HCT116 (cell line): ENCODE measurements at regions not wholly inside any gene's neighbourhood (a gene's known extent, or its start where the extent isn't known, plus 50 kb on each side); places are given as distances from the start of the nearest gene placed in this dataset.

Source experiments
- ATAC-seq: fragments of 200-7000 bp; cut with Tn5 transposase; 2 replicates; pipeline ENCODE4 v1.9.1; 2020; ENCODE audit warnings: mild to moderate bottlenecking, moderate library complexity
- BruUV-seq: library from RNA; stranded (reverse); fragments of 400-500 nt; replicated peaks from 2 replicates; lab custom pipeline; 2021; lab: Mats Ljungman, UMichigan
- CTCF ChIA-PET: fragments of 300-600 bp; sonication (Branson Sonifier 250); formaldehyde crosslinking; loops from one replicate; lab custom pipeline; 2021; ENCODE audit warnings: antibody characterized with exemption; lab: Charles Lee
- POLR2A ChIA-PET: fragments of 300-600, 350-600 bp; sonication (Branson Sonifier 250); formaldehyde crosslinking; loops from one replicate; lab custom pipeline; 2021; ENCODE audit warnings: antibody characterized with exemption; lab: Charles Lee
- RAD21 ChIA-PET, 2 experiments: fragments of 300-600 bp; sonication (Branson Sonifier 250); formaldehyde crosslinking; loops; one replicate each; lab custom pipeline; 2023; ENCODE audit warnings: low total read pairs in 2 of 2; ENCODE audit not compliant: uncharacterized antibody in 2 of 2, unreplicated experiment in 2 of 2, low non-redundant PET in 1 of 2; lab: Charles Lee
- DNase-seq: peaks from one replicate; pipeline ENCODE4 v3.0.0-alpha.2; 2010; ENCODE audit warnings: low read depth, low spot score
- H2AFZ ChIP-seq: fragments of 200-600 bp; shearing (Covaris generic), sonication (generic); 2 replicates; pipeline ENCODE4 v1.6.1; 2017; ENCODE audit warnings: low read depth, mixed run types, mixed read lengths, antibody characterized with exemption, low read length; ENCODE audit not compliant: poor library complexity, severe bottlenecking
- H3K27ac ChIP-seq: 2 replicates; pipeline ENCODE4 v1.5.1; 2012; ENCODE audit warnings: low read depth, low read length
- H3K27me3 ChIP-seq: fragments of 200-600 bp; sonication (generic); 2 replicates; pipeline ENCODE4 v1.6.1; 2016; ENCODE audit warnings: mixed run types, low read length, mixed read lengths; ENCODE audit not compliant: insufficient read depth
- H3K36me3 ChIP-seq, 2 experiments: fragments of 200-500 bp in 1 of 2; fragments of 200-600 bp in 1 of 2; sonication (Bioruptor generic) in 1 of 2; sonication (generic) in 1 of 2; 2 replicates each; pipeline versions ENCODE4 v1.5.1 to v1.6.1; 2014 to 2016; ENCODE audit warnings: low read length in 2 of 2, inconsistent platforms in 1 of 2, mixed read lengths in 1 of 2, mixed run types in 1 of 2; ENCODE audit not compliant: insufficient read depth in 2 of 2, control insufficient read depth in 1 of 2
- H3K4me1 ChIP-seq, 2 experiments: fragments of 200-600 bp in 1 of 2; sonication (generic) in 1 of 2; 2 replicates each; pipeline versions ENCODE4 v1.5.1 to v1.6.1; 2012 to 2017; ENCODE audit warnings: low read length in 2 of 2, inconsistent platforms in 1 of 2, mild to moderate bottlenecking in 1 of 2, mixed read lengths in 1 of 2, mixed run types in 1 of 2, moderate library complexity in 1 of 2; ENCODE audit not compliant: insufficient read depth in 2 of 2, control insufficient read depth in 1 of 2
- H3K4me2 ChIP-seq: fragments of 200-600 bp; sonication (generic); 2 replicates; pipeline ENCODE4 v1.6.1; 2017; ENCODE audit warnings: mixed run types, low read length, mixed read lengths
- H3K4me3 ChIP-seq, 2 experiments: fragments of 200-600 bp in 1 of 2; sonication (generic) in 1 of 2; replicated peaks in 1 of 2; 2 replicates each; pipeline ENCODE4 v1.5.1; 2011 to 2016; ENCODE audit warnings: low read length in 2 of 2, control low read depth in 1 of 2, low read depth in 1 of 2, mild to moderate bottlenecking in 1 of 2, mixed read lengths in 1 of 2, mixed run types in 1 of 2
- H3K79me2 ChIP-seq: fragments of 200-600 bp; sonication (generic); 2 replicates; pipeline ENCODE4 v1.6.1; 2017; ENCODE audit warnings: mild to moderate bottlenecking, mixed run types, low read length, moderate library complexity, mixed read lengths; ENCODE audit not compliant: insufficient read depth
- H3K9ac ChIP-seq: fragments of 200-600 bp; sonication (generic); 2 replicates; pipeline ENCODE4 v1.6.1; 2016; ENCODE audit warnings: low read length, mixed read lengths
- H3K9me2 ChIP-seq: fragments of 200-600 bp; sonication (generic), shearing (Covaris generic); 2 replicates; pipeline ENCODE4 v1.6.1; 2017; ENCODE audit warnings: mixed run types, mild to moderate bottlenecking, moderate library complexity; ENCODE audit not compliant: insufficient read depth
- H3K9me3 ChIP-seq, 2 experiments: fragments of 200-500 bp in 1 of 2; fragments of 200-600 bp in 1 of 2; sonication (Bioruptor generic) in 1 of 2; sonication (generic) in 1 of 2; 2 replicates each; pipeline ENCODE4 v1.6.1; 2014 to 2017; ENCODE audit warnings: low read length in 2 of 2, mixed read lengths in 2 of 2, inconsistent platforms in 1 of 2, low read depth in 1 of 2, mild to moderate bottlenecking in 1 of 2, mixed run types in 1 of 2, moderate library complexity in 1 of 2; ENCODE audit not compliant: control insufficient read depth in 1 of 2, insufficient read depth in 1 of 2
- H4K20me1 ChIP-seq: fragments of 200-600 bp; sonication (generic), shearing (Covaris generic); 2 replicates; pipeline ENCODE4 v1.6.1; 2017; ENCODE audit warnings: mixed run types, mild to moderate bottlenecking, moderate library complexity; ENCODE audit not compliant: insufficient read depth
- CBX3 ChIP-seq: IDR thresholded peaks from 2 replicates; pipeline ENCODE4 v1.6.1; 2012; ENCODE audit warnings: low read depth
- CEBPB ChIP-seq: IDR thresholded peaks from 2 replicates; pipeline ENCODE4 v1.6.1; 2012; ENCODE audit warnings: low read depth
- EGR1 ChIP-seq: IDR thresholded peaks from 2 replicates; pipeline ENCODE4 v1.6.1; 2012; ENCODE audit warnings: low read depth
- ELF1 ChIP-seq: IDR thresholded peaks from 2 replicates; pipeline ENCODE4 v1.6.1; 2012; ENCODE audit warnings: low read depth, borderline replicate concordance
- EZH2 ChIP-seq: fragments of 200-600 bp; sonication (generic); IDR thresholded peaks from 2 replicates; pipeline ENCODE4 v1.6.1; 2017; ENCODE audit warnings: antibody characterized with exemption, mixed run types
- EZH2phosphoT487 ChIP-seq: fragments of 200-600 bp; IDR thresholded peaks from 2 replicates; pipeline ENCODE4 v1.6.1; 2018; ENCODE audit warnings: antibody characterized with exemption, borderline replicate concordance
- FOSL1 ChIP-seq: IDR thresholded peaks from 2 replicates; pipeline ENCODE4 v1.6.1; 2012; ENCODE audit warnings: low read depth
- MAX ChIP-seq: IDR thresholded peaks from 2 replicates; pipeline ENCODE4 v1.6.1; 2012
- POLR2A ChIP-seq: IDR thresholded peaks from 2 replicates; pipeline ENCODE4 v1.7.0; 2011; ENCODE audit warnings: borderline replicate concordance; ENCODE audit not compliant: insufficient read depth, insufficient read length; ENCODE audit errors: extremely low read depth
- RAD21 ChIP-seq: IDR thresholded peaks from 2 replicates; pipeline ENCODE4 v1.6.1; 2012; ENCODE audit warnings: low read depth, mild to moderate bottlenecking
- SIN3A ChIP-seq: IDR thresholded peaks from 2 replicates; pipeline ENCODE4 v1.6.1; 2012; ENCODE audit warnings: low read depth
- SP1 ChIP-seq: IDR thresholded peaks from 2 replicates; pipeline ENCODE4 v1.6.1; 2012; ENCODE audit warnings: low read depth
- SRF ChIP-seq: IDR thresholded peaks from 2 replicates; pipeline ENCODE4 v1.6.1; 2012; ENCODE audit warnings: low read depth
- TCF7L2 ChIP-seq: IDR thresholded peaks from 2 replicates; pipeline ENCODE4 v1.7.0; 2011; ENCODE audit warnings: borderline replicate concordance, inconsistent platforms; ENCODE audit not compliant: insufficient read depth, insufficient read length; ENCODE audit errors: extremely low read depth
- YY1 ChIP-seq: IDR thresholded peaks from 2 replicates; pipeline ENCODE4 v1.6.1; 2011; ENCODE audit warnings: low read length, low read depth, moderate library complexity, mild to moderate bottlenecking; ENCODE audit not compliant: insufficient replicate concordance; ENCODE audit errors: extremely low read depth
- ZFX ChIP-seq: fragments of 450-650 bp; IDR thresholded peaks from 2 replicates; pipeline ENCODE4 v1.6.1; 2017
- intact Hi-C: fragments of 100-400 bp; cut with micrococcal nuclease; formaldehyde crosslinking; loops from 2 replicates; pipeline ENCODE4 v1.10.0; 2022
- TF ChIP-seq, protein P1 (sequence below): IDR thresholded peaks from 2 replicates; pipeline ENCODE4 v1.6.1; 2012
- TF ChIP-seq, protein P2 (sequence below): IDR thresholded peaks from 2 replicates; pipeline ENCODE4 v1.6.1; 2011; ENCODE audit warnings: mild to moderate bottlenecking, low read length, moderate library complexity; ENCODE audit not compliant: insufficient replicate concordance; ENCODE audit errors: extremely low read depth

DNA sequence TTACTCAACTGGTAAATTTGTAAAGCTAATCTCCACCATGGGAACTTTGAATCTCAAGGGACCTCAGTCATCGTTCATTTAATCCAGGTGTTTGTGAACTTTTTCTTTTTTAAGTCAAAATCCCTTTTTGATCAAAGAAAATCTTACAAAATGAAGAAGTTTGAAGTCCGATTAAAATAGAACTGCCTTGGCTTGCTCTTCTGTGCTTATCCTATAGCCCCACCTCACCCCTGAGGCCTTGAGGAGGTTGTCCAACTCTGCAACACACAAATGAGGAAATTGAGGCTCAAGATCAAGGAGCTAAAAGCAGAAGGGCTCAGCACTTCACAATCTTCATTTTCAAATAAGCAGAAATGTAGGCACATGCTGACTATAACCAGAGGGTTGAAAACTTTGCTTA, 240.3 kb upstream of the SFRP2 start:
- no peaks in the 10 kb centered on the region for H3K4me1 ChIP-seq
- no peaks in the 10 kb centered on the region for H4K20me1 ChIP-seq
- ChIA-PET CTCF (no interaction called here), RAD21 (no interaction called here), POLR2A (no interaction called here)
- H2AFZ ChIP-seq, result no peak overlapping the region
- ATAC-seq (no peak), DNase-seq (no peak)
- H3K9me3 ChIP-seq, result no peaks in the 10 kb centered on the region
- intact Hi-C loops, result no loop called here
- TF ChIP-seq YY1 (no peak), CEBPB (no peak), FOSL1 (no peak), CBX3 (no peak)
- H3K9me2 ChIP-seq, result no peaks in the 10 kb centered on the region
- no peaks in the 10 kb centered on the region for H3K79me2 ChIP-seq
- no peaks in the 10 kb centered on the region for H3K27me3 ChIP-seq
- H3K9ac ChIP-seq, result no peak overlapping the region
- H3K4me3 ChIP-seq, result no peak overlapping the region
- no peak overlapping the region for H3K4me2 ChIP-seq
- no TSS peak for BruUV-seq
- H3K27ac ChIP-seq, result no peak overlapping the region
- no peaks in the 10 kb centered on the region for H3K36me3 ChIP-seq

DNA sequence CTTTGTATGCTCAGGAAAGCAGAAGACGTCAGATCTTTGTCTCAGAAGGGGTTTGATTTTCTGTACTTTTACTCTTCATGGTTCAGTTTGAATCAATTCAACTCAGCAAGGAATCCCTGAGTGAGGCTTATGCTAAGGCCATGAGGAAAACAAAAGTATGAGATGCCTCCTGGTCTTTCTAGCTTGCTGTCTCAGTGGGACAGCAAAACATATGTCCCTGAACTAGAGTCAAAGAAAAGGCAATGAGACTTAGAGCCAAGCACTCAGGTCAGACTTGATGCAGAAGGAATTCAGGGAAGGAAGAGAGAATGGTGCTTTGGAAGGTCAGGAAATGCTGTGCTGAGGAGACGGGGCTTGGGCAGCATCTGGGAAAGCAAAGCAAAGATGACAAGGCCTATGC, 236.2 kb upstream of the SFRP2 start:
- ChIA-PET CTCF (no interaction called here), POLR2A (no interaction called here), RAD21 (no interaction called here)
- Histone ChIP-seq H3K4me2 (no peak overlapping the region), H3K79me2 (no peaks in the 10 kb centered on the region), H3K27me3 (no peaks in the 10 kb centered on the region), H3K9me2 (no peaks in the 10 kb centered on the region), H3K4me1 (no peaks in the 10 kb centered on the region), H3K9me3 (no peaks in the 10 kb centered on the region), H3K9ac (no peak overlapping the region), H3K4me3 (no peak overlapping the region), H3K36me3 (no peaks in the 10 kb centered on the region), H2AFZ (no peak overlapping the region), H3K27ac (no peak overlapping the region), H4K20me1 (no peaks in the 10 kb centered on the region)
- BruUV-seq, result no TSS peak
- TF ChIP-seq EGR1 (no peak), YY1 (no peak), SRF (no peak), CEBPB (no peak), FOSL1 (no peak), POLR2A (no peak), EZH2phosphoT487 (no peak), RAD21 (no peak), ZFX (no peak), ELF1 (no peak), EZH2 (no peak), TCF7L2 (no peak), CBX3 (no peak), SIN3A (no peak), MAX (no peak), SP1 (no peak)
- TF ChIP-seq, protein P1, sequence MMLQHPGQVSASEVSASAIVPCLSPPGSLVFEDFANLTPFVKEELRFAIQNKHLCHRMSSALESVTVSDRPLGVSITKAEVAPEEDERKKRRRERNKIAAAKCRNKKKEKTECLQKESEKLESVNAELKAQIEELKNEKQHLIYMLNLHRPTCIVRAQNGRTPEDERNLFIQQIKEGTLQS, result no peak
- TF ChIP-seq, protein P2, sequence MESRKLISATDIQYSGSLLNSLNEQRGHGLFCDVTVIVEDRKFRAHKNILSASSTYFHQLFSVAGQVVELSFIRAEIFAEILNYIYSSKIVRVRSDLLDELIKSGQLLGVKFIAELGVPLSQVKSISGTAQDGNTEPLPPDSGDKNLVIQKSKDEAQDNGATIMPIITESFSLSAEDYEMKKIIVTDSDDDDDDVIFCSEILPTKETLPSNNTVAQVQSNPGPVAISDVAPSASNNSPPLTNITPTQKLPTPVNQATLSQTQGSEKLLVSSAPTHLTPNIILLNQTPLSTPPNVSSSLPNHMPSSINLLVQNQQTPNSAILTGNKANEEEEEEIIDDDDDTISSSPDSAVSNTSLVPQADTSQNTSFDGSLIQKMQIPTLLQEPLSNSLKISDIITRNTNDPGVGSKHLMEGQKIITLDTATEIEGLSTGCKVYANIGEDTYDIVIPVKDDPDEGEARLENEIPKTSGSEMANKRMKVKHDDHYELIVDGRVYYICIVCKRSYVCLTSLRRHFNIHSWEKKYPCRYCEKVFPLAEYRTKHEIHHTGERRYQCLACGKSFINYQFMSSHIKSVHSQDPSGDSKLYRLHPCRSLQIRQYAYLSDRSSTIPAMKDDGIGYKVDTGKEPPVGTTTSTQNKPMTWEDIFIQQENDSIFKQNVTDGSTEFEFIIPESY, result no peak
- ATAC-seq, result no peak
- intact Hi-C loops, result no loop called here
- DNase-seq, result no peak
